ENCODE measurements at regions not wholly inside any gene's neighbourhood (a gene's known extent, or its start where the extent isn't known, plus 50 kb on each side); places are given as distances from the start of the nearest gene placed in this dataset.
A peak's percentile ranks its signal among the peaks of the same experiment; 100 is the strongest.

GRCh38 chr16:5496013-5496412 is 398.4 kb upstream of the EEF2KMT start:
- DNase-seq: no peak
- H3K36me3 Mint-ChIP-seq: no peaks in the 10 kb centered on the region

GRCh38 chr16:5490499-5490898 is 392.9 kb upstream of the EEF2KMT start:
- Mint-ChIP-seq H3K27ac (no peak overlapping the region), H3K9me3 (no peaks in the 10 kb centered on the region), H3K4me1 (no peaks in the 10 kb centered on the region), H3K4me3 (no peak overlapping the region), H3K27me3 (no peaks in the 10 kb centered on the region), H3K36me3 (no peaks in the 10 kb centered on the region)
- peak; percentile 26 for DNase-seq

More at GRCh38 chr16:5496013-5496412, 398.4 kb upstream of the EEF2KMT start:
- no peaks in the 10 kb centered on the region for H3K9me3 Mint-ChIP-seq
- no peaks in the 10 kb centered on the region for H3K27me3 Mint-ChIP-seq
- H3K27ac Mint-ChIP-seq: no peak overlapping the region
- no peak overlapping the region for H3K4me3 Mint-ChIP-seq
- H3K4me1 Mint-ChIP-seq: no peaks in the 10 kb centered on the region

DNA sequence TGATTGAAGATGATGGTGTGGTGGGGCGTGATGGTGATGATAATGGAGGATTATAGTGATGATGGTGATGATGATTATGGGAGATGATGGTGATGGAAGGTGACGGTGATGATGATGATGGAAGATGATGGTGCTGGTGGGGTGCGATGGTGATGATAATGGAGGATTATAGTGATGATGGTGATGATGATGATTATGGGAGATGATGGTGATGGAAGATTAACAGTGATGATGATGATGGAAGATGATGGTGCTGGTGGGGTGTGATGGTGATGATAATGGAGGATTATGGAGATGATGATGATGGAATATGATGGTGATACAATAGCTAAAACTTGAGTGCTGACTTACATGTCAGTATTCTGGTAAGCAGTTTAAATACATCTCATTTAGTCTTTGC is 391.0 kb upstream of the EEF2KMT start:
- Mint-ChIP-seq H3K4me3 (no peak overlapping the region), H3K4me1 (no peaks in the 10 kb centered on the region), H3K9me3 (no peaks in the 10 kb centered on the region), H3K27me3 (no peaks in the 10 kb centered on the region), H3K27ac (no peak overlapping the region), H3K36me3 (no peaks in the 10 kb centered on the region)
- no peak for DNase-seq

- peaks cover 3% of the 10 kb centered on the region for H3K27me3 Mint-ChIP-seq
Measured at GRCh38 chr16:5487728-5488127, 390.1 kb upstream of the EEF2KMT start.

GRCh38 chr16:5482256-5482655 is 384.7 kb upstream of the EEF2KMT start:
- peaks cover 13% of the 10 kb centered on the region for H3K27me3 Mint-ChIP-seq
- H3K27ac Mint-ChIP-seq: no peak overlapping the region
- no peak for DNase-seq
- no peaks in the 10 kb centered on the region for H3K4me1 Mint-ChIP-seq
- H3K36me3 Mint-ChIP-seq: no peaks in the 10 kb centered on the region
- no peak overlapping the region for H3K4me3 Mint-ChIP-seq
- no peaks in the 10 kb centered on the region for H3K9me3 Mint-ChIP-seq

More at GRCh38 chr16:5487728-5488127, 390.1 kb upstream of the EEF2KMT start:
- Mint-ChIP-seq H3K9me3 (no peaks in the 10 kb centered on the region), H3K4me3 (no peak overlapping the region), H3K4me1 (no peaks in the 10 kb centered on the region), H3K36me3 (no peaks in the 10 kb centered on the region), H3K27ac (no peak overlapping the region)
- no peak for DNase-seq

GRCh38 chr16:5480431-5481195 is 383.0 kb upstream of the EEF2KMT start:
- Mint-ChIP-seq H3K27me3 (peaks cover 20% of the 10 kb centered on the region), H3K36me3 (no peaks in the 10 kb centered on the region), H3K27ac (no peak overlapping the region), H3K4me1 (no peaks in the 10 kb centered on the region), H3K4me3 (no peak overlapping the region), H3K9me3 (no peaks in the 10 kb centered on the region)
- DNase-seq: no peak

DNA sequence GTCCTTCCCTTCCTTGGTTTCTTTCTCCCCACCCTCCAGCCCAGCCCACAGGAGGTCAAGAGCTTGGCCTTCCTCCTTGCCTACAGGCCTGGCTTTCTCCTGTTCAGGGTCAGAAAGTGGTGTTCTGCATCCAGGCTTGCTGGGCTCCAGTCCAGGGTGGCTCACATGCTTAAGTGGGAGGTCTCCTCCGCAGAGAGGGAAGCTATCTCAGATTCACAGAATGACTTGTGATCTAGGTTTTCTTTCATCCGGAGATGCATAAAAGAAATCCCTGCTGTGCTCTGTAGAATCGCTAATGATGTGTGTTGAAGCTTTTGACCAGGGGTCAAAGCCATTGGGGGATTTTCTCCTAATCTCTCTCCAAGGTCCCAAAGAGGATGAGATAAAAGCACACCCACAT is 382.3 kb upstream of the EEF2KMT start:
- Mint-ChIP-seq H3K27me3 (peaks cover 20% of the 10 kb centered on the region), H3K4me3 (no peak overlapping the region), H3K4me1 (no peaks in the 10 kb centered on the region), H3K36me3 (no peaks in the 10 kb centered on the region), H3K9me3 (no peaks in the 10 kb centered on the region), H3K27ac (no peak overlapping the region)
- DNase-seq: no peak

DNA sequence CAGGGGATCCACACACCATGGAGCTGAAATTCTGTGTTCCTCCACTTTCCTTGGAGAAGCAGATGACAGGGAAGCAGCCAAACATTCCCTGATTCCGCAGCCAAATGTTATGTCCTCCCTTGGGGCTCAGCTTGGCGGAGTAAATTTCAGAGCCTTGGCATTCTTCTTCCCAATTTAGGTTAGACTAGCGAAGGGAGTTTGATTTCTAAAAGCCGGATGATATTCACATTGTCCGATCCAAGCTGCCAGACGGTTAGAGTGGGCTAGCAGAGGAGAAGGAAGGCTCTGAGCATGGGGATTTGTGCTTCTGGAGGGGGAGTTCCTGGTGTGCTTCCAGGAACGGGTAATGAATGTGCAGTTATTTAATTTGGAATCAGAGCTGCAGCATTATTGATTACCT is 380.4 kb upstream of the EEF2KMT start:
- Mint-ChIP-seq H3K27me3 (peaks cover 27% of the 10 kb centered on the region), H3K36me3 (no peaks in the 10 kb centered on the region), H3K27ac (no peak overlapping the region), H3K4me1 (no peaks in the 10 kb centered on the region), H3K9me3 (no peaks in the 10 kb centered on the region), H3K4me3 (no peak overlapping the region)
- DNase-seq: no peak

DNA sequence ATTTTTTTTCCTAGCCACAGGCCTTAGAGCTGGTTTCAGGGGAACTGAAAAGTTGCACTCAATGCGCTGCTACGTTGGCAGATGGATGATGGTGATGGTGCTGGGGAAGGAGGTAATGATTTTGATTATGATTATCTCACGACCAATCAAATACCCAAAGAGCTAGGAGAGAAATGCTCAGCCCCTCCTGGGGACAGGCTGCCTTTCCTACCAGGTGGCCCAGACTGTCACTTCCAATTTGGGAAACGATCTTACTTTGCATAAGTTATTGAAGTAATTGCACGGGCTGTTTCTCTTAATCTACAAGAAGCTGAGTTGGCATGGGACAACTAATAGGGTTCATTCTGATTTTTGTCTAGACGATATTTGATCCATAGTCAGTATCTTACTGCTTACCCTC is 379.7 kb upstream of the EEF2KMT start:
- no peaks in the 10 kb centered on the region for H3K4me1 Mint-ChIP-seq
- no peak overlapping the region for H3K4me3 Mint-ChIP-seq
- H3K9me3 Mint-ChIP-seq: no peaks in the 10 kb centered on the region
- no peak overlapping the region for H3K27ac Mint-ChIP-seq
- no peak for DNase-seq
- H3K36me3 Mint-ChIP-seq: no peaks in the 10 kb centered on the region
- H3K27me3 Mint-ChIP-seq: peaks cover 35% of the 10 kb centered on the region

DNA sequence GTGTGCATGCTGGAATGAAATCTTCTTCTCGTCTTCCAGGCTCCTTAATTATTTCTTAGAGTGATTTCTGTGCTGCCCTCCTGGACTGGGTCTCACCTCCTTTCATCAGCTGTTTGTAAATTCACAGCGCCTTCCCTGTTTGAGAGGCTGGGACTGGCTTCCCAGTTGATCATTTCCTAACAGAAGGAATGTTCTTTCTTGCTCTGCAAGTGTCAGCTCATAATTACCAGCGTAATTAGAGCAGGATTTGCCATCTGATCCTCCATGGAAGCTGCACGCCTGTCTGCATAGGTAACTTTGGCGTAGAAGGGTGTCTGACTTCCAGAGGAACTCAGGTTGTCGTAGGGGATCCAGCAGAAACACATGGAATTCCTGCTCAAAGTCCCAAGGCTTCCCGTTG is 375.0 kb upstream of the EEF2KMT start:
- H3K36me3 Mint-ChIP-seq: no peaks in the 10 kb centered on the region
- peaks cover 4% of the 10 kb centered on the region for H3K9me3 Mint-ChIP-seq
- no peak for DNase-seq
- H3K27me3 Mint-ChIP-seq: peaks cover 43% of the 10 kb centered on the region
- H3K4me3 Mint-ChIP-seq: no peak overlapping the region
- no peak overlapping the region for H3K27ac Mint-ChIP-seq
- peaks cover 3% of the 10 kb centered on the region for H3K4me1 Mint-ChIP-seq

- Mint-ChIP-seq H3K27ac (no peak overlapping the region), H3K27me3 (peaks cover 39% of the 10 kb centered on the region), H3K9me3 (peaks cover 4% of the 10 kb centered on the region), H3K4me1 (peaks cover 3% of the 10 kb centered on the region), H3K4me3 (no peak overlapping the region), H3K36me3 (no peaks in the 10 kb centered on the region)
- DNase-seq: no peak
Measured at GRCh38 chr16:5468488-5468887, 370.9 kb upstream of the EEF2KMT start.

GRCh38 chr16:5467552-5467951 is 370.0 kb upstream of the EEF2KMT start:
- H3K27ac Mint-ChIP-seq: no peak overlapping the region

GRCh38 chr16:5466551-5466950 is 369.0 kb upstream of the EEF2KMT start:
- Mint-ChIP-seq H3K9me3 (peaks cover 4% of the 10 kb centered on the region), H3K36me3 (no peaks in the 10 kb centered on the region), H3K27ac (no peak overlapping the region), H3K27me3 (peaks cover 21% of the 10 kb centered on the region), H3K4me3 (no peak overlapping the region), H3K4me1 (no peaks in the 10 kb centered on the region)
- DNase-seq: no peak

More at GRCh38 chr16:5467552-5467951, 370.0 kb upstream of the EEF2KMT start:
- H3K9me3 Mint-ChIP-seq: peaks cover 4% of the 10 kb centered on the region
- DNase-seq: no peak
- H3K4me1 Mint-ChIP-seq: peaks cover 3% of the 10 kb centered on the region
- H3K27me3 Mint-ChIP-seq: peaks cover 30% of the 10 kb centered on the region
- H3K36me3 Mint-ChIP-seq: no peaks in the 10 kb centered on the region
- no peak overlapping the region for H3K4me3 Mint-ChIP-seq

- H3K27ac Mint-ChIP-seq: no peak overlapping the region
- no peak overlapping the region for H3K4me3 Mint-ChIP-seq
- no peaks in the 10 kb centered on the region for H3K36me3 Mint-ChIP-seq
- no peak for DNase-seq
- no peaks in the 10 kb centered on the region for H3K4me1 Mint-ChIP-seq
- peaks cover 16% of the 10 kb centered on the region for H3K27me3 Mint-ChIP-seq
- H3K9me3 Mint-ChIP-seq: peaks cover 4% of the 10 kb centered on the region
Measured at GRCh38 chr16:5465714-5466113, 368.1 kb upstream of the EEF2KMT start.

DNA sequence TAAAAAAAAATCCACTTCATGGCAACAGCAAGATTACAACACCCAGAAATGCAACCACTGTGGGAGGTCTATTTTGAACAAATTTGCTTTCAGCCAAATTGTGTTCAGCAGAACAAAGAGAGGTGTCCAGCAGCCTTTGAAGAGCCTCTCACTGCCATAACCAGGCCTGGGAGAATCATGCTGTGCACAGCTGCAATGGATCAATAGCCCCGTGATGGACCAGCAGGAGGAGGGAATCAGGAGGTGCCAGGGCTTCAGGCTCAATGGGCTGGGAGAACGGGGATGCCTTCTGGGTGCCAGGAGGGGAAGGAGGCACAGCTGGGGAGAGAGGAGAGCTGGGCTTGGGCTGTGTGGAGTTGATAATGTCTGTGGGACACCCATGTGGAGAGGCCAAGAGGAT is 366.2 kb upstream of the EEF2KMT start:
- DNase-seq: no peak
- no peaks in the 10 kb centered on the region for H3K4me1 Mint-ChIP-seq
- H3K27ac Mint-ChIP-seq: no peak overlapping the region
- H3K36me3 Mint-ChIP-seq: no peaks in the 10 kb centered on the region
- H3K9me3 Mint-ChIP-seq: peaks cover 4% of the 10 kb centered on the region
- peaks cover 8% of the 10 kb centered on the region for H3K27me3 Mint-ChIP-seq
- no peak overlapping the region for H3K4me3 Mint-ChIP-seq

GRCh38 chr16:5461574-5461973 is 364.0 kb upstream of the EEF2KMT start:
- no peaks in the 10 kb centered on the region for H3K9me3 Mint-ChIP-seq
- no peak overlapping the region for H3K4me3 Mint-ChIP-seq
- H3K4me1 Mint-ChIP-seq: no peaks in the 10 kb centered on the region
- DNase-seq: no peak
- peaks cover 3% of the 10 kb centered on the region for H3K27me3 Mint-ChIP-seq
- no peak overlapping the region for H3K27ac Mint-ChIP-seq
- H3K36me3 Mint-ChIP-seq: no peaks in the 10 kb centered on the region
